Activated CD8-positive, alpha-beta memory T cell treated with anti-CD3 and anti-CD28 coated beads, Interleukin-2, amount 10 ng/mL, durations not matched to agents 7 days and 5 days (primary cell): ENCODE measurements at regions not wholly inside any gene's neighbourhood (a gene's known extent, or its start where the extent isn't known, plus 50 kb on each side); places are given as distances from the start of the nearest gene placed in this dataset.
A peak's percentile ranks its signal among the peaks of the same experiment; 100 is the strongest.

Experiments used
- ATAC-seq: fragments of 150-1000 bp; cut with Tn5 transposase; one replicate; pipeline ENCODE4 v1.10.0; 2021; ENCODE audit warnings: moderate library complexity
- CTCF ChIA-PET: fragments of 350-600 bp; sonication (Branson Sonifier 250); formaldehyde crosslinking; loops from one replicate; lab custom pipeline; 2021; ENCODE audit warnings: antibody characterized with exemption; lab: Charles Lee
- DNase-seq: peaks from one replicate; pipeline ENCODE4 v3.0.0-alpha.2; 2020
- H3K27ac Mint-ChIP-seq: one replicate; pipeline ENCODE4 v1.8.0; 2021; ENCODE audit warnings: mild to moderate bottlenecking, mixed read lengths
- H3K27me3 Mint-ChIP-seq: one replicate; pipeline ENCODE4 v1.8.0; 2021; ENCODE audit warnings: mixed read lengths
- H3K36me3 Mint-ChIP-seq: one replicate; pipeline ENCODE4 v1.8.0; 2021; ENCODE audit warnings: mild to moderate bottlenecking, mixed read lengths
- H3K4me1 Mint-ChIP-seq: one replicate; pipeline ENCODE4 v1.8.0; 2021; ENCODE audit warnings: mixed read lengths
- H3K4me3 Mint-ChIP-seq: one replicate; pipeline ENCODE4 v1.8.0; 2021; ENCODE audit warnings: mild to moderate bottlenecking, moderate library complexity, mixed read lengths
- H3K9me3 Mint-ChIP-seq: one replicate; pipeline ENCODE4 v1.8.0; 2022; ENCODE audit warnings: low read depth, mixed read lengths

DNA sequence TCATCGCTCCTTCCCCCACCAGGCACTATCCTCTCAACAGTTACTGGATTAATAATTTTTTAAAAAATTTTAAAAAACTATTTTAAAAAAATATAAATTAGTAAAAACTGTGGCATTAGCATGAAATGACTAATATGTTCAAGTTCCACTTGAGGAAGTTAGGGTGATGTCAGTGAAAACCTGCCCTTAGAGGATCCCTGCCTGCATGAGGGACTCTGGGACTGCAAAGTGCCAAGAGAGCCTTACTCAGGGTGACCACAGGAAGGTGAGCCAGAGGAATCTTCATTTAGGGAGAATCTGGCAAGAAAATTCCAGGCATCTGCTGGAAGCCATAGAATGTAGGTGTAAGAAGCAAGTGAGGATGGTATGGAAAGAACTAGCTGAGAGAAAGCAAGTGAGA lies 157.7 kb upstream of the BCL6 start:
- H3K9me3 Mint-ChIP-seq: peaks cover 2% of the 10 kb centered on the region
- H3K36me3 Mint-ChIP-seq: no peaks in the 10 kb centered on the region
- no peak for DNase-seq
- peaks cover 7% of the 10 kb centered on the region for H3K4me1 Mint-ChIP-seq
- H3K4me3 Mint-ChIP-seq: no peak overlapping the region
- ATAC-seq: no peak
- CTCF ChIA-PET: no interaction called here
- H3K27ac Mint-ChIP-seq: no peak overlapping the region
- H3K27me3 Mint-ChIP-seq: peaks cover 12% of the 10 kb centered on the region

GRCh38 chr3:187903697-187904096 lies 158.4 kb upstream of the BCL6 start:
- no peak for ATAC-seq
- peaks cover 7% of the 10 kb centered on the region for H3K4me1 Mint-ChIP-seq
- no peaks in the 10 kb centered on the region for H3K36me3 Mint-ChIP-seq
- H3K27me3 Mint-ChIP-seq: peaks cover 8% of the 10 kb centered on the region
- peaks cover 2% of the 10 kb centered on the region for H3K9me3 Mint-ChIP-seq
- no peak overlapping the region for H3K27ac Mint-ChIP-seq
- CTCF ChIA-PET: no interaction called here
- no peak overlapping the region for H3K4me3 Mint-ChIP-seq
- DNase-seq: no peak

DNA sequence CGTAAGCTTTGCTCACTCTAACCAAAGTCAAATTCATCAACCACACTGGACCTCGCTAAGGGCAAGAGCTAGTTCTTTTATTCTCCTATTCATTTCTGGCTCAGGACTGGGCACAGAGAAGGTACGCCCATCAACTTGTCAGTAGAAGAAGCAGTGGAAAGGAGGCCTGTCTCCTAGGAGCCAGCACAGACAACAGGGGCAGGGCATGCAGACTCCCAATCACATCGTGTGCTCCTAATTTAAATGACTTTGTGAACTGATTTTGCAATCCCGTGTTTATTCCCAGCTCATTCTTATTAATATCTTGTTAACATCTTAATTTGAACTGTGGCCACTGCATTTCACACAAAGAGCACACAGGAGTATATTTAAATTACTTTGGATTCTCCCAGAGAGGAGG lies 161.1 kb upstream of the BCL6 start:
- DNase-seq (no peak), ATAC-seq (no peak)
- Mint-ChIP-seq H3K27ac (no peak overlapping the region), H3K4me3 (no peak overlapping the region), H3K9me3 (peaks cover 2% of the 10 kb centered on the region), H3K4me1 (peaks cover 5% of the 10 kb centered on the region), H3K36me3 (peaks cover 2% of the 10 kb centered on the region), H3K27me3 (peaks cover 3% of the 10 kb centered on the region)
- CTCF ChIA-PET: interaction anchor here (2.3 kb wide), 1 partner anchor 166 kb away, joined by 8 read pairs; no protein-coding TSS in a partner anchor

DNA sequence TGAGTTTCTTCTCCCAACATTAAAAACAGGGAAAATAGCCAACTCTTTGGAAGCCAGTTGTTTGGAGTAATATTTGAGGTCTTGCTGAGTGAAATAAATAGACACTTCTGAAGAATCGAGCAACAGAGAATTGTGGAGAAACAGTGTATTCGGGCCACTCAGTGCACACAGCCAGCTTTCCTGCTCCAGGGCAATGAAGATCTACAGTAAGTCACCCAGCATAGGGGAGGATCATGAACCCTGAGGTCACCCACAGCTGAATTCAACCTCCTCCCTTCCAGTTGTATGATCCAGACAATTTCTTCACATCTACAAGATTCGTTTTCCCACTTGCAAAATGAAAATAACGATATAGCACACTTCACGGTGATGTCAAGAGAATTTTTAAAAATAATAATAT lies 161.7 kb upstream of the BCL6 start:
- H3K36me3 Mint-ChIP-seq: peaks cover 2% of the 10 kb centered on the region
- CTCF ChIA-PET: interaction anchor here (0.6 to 2.3 kb wide), 2 partner anchors 166 to 873 kb away, joined by 3 to 8 read pairs; no protein-coding TSS in a partner anchor
- peaks cover 1% of the 10 kb centered on the region for H3K4me1 Mint-ChIP-seq
- H3K9me3 Mint-ChIP-seq: peaks cover 2% of the 10 kb centered on the region
- DNase-seq (no peak), ATAC-seq (no peak)
- H3K27ac Mint-ChIP-seq: no peak overlapping the region
- H3K27me3 Mint-ChIP-seq: peaks cover 5% of the 10 kb centered on the region
- no peak overlapping the region for H3K4me3 Mint-ChIP-seq

DNA sequence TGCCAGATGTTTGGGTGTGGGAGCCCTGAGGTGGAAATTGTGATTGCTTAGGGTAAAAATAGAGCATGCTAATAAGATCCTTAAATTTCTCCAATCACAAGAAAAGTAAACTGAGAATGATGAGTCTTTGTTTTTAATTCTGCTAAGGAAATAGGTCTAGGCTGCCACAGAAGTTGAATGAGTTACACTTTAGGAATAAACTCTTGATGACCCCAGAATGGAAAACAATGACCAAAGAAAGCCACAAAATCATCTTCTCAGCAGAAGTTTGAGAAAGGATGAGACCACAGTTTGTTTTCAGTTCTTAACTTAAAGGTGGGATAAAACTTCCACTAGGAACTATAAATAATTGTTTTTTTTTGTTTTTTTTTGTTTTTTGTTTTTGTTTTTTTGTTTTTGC lies 164.6 kb upstream of the BCL6 start:
- no peak overlapping the region for H3K27ac Mint-ChIP-seq
- peaks cover 5% of the 10 kb centered on the region for H3K4me1 Mint-ChIP-seq
- peaks cover 5% of the 10 kb centered on the region for H3K36me3 Mint-ChIP-seq
- no peak for DNase-seq
- no peaks in the 10 kb centered on the region for H3K9me3 Mint-ChIP-seq
- H3K27me3 Mint-ChIP-seq: peaks cover 2% of the 10 kb centered on the region
- H3K4me3 Mint-ChIP-seq: no peak overlapping the region
- CTCF ChIA-PET: interaction anchor here (1.5 kb wide), 1 partner anchor 10 kb away, joined by 3 read pairs; no protein-coding TSS in a partner anchor
- no peak for ATAC-seq

DNA sequence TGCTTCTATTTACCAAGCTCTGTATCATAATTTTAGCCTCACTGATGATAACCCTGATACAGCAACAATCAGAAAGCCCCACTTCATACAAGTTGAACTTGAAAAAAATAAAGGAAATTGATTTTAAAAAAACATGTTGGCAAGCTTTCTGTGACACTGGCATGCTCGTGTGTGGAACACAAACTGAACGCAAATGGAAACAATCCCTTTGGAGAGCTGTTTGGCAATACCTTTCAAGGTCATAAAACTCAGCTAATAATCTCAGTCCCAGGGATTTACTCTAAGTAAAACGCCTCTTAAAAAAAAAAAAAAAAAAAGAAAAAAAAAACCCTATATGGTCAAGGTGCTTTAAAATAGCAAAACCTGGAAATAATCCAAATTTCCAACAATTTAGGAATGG lies 166.7 kb upstream of the BCL6 start:
- peaks cover 9% of the 10 kb centered on the region for H3K4me1 Mint-ChIP-seq

GRCh38 chr3:187913617-187914033 lies 168.4 kb upstream of the BCL6 start:
- CTCF ChIA-PET: no interaction called here
- Mint-ChIP-seq H3K36me3 (peaks cover 5% of the 10 kb centered on the region), H3K27me3 (peaks cover 12% of the 10 kb centered on the region), H3K27ac (no peak overlapping the region), H3K4me3 (no peak overlapping the region), H3K4me1 (peaks cover 22% of the 10 kb centered on the region), H3K9me3 (no peaks in the 10 kb centered on the region)
- DNase-seq (no peak), ATAC-seq (no peak)

More for the DNA sequence above, 166.7 kb upstream of the BCL6 start:
- Mint-ChIP-seq H3K4me3 (no peak overlapping the region), H3K27me3 (peaks cover 5% of the 10 kb centered on the region), H3K36me3 (peaks cover 5% of the 10 kb centered on the region), H3K27ac (no peak overlapping the region), H3K9me3 (no peaks in the 10 kb centered on the region)
- DNase-seq (no peak), ATAC-seq (no peak)
- CTCF ChIA-PET: no interaction called here

DNA sequence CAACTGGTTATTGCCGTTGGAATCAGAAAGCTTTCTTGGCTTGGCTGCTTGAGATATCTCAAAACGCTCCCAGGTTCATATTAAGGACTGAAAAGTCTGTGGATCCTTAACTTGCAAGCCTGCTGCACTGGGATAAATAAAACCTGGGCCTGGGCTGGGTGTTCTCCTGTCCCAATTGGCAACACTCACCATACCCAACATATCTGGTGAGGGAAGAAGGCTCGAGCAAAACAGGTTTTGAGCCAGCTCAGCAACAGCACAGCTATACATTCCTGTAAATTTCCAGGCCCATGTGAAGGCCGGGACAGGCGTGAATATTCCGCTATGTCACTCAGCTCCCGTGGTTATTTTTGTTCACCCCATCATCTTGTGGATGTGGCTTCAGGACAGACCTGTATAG lies 169.0 kb upstream of the BCL6 start:
- Mint-ChIP-seq H3K36me3 (peaks cover 5% of the 10 kb centered on the region), H3K4me1 (peaks cover 28% of the 10 kb centered on the region), H3K9me3 (no peaks in the 10 kb centered on the region), H3K27me3 (peaks cover 12% of the 10 kb centered on the region), H3K4me3 (no peak overlapping the region), H3K27ac (no peak overlapping the region)
- DNase-seq: no peak
- ATAC-seq: no peak
- CTCF ChIA-PET: no interaction called here

DNA sequence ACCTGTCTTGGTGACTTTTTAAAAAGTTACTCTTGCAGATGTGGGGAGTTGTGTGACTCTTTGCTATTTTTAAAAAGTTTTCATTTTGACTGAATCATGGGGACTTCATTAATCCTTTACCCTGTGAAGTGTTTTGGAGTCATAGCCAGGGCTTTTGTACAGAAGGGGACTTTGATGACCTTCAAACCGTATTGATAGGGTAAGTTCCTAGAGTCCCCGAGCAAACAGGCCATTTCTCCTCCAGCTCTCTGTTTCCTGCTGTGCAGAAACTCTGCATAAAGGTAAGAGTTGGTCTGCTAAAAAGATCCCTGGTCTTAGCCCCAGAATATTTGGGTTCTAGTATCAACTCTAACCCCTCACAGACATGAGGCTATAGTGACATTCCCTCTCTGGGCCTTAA lies 170.8 kb upstream of the BCL6 start:
- Mint-ChIP-seq H3K4me1 (peaks cover 43% of the 10 kb centered on the region), H3K27me3 (peaks cover 23% of the 10 kb centered on the region)
- CTCF ChIA-PET: no interaction called here

DNA sequence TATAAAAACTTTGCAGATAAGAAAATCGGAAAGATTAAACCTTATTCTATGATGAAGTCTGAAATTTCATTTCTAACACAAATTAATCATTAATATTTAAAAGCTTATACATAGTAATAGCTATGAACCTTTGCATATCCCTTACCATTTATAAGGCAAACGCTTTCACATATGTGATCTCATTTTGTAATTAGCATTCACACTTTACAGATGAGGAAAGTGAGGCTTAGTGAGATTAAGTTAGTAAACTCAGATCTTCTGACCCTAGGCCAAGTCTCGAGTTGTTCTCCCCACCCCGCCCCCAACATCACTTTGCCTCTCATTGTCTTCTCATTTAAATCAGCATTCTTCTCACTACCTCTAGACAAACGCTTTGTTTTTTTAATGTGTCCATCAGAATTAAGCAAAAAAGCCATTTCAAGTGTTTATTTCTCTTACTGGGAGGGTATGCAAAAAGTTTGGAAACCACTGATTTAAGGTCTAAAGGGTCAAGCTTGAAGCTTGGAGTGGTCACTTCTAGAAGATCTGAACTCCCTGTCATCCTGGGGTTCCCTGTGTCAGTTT lies 172.9 kb upstream of the BCL6 start:
- ATAC-seq: no peak
- no peak for DNase-seq
- Mint-ChIP-seq H3K27ac (peak overlapping the region; percentile 84), H3K4me3 (no peak overlapping the region), H3K36me3 (peaks cover 3% of the 10 kb centered on the region), H3K9me3 (no peaks in the 10 kb centered on the region), H3K4me1 (peaks cover 57% of the 10 kb centered on the region), H3K27me3 (peaks cover 34% of the 10 kb centered on the region)
- CTCF ChIA-PET: interaction anchor here (0.7 to 2.3 kb wide), 7 partner anchors 79 to 179 kb away, joined by 3 to 6 read pairs (median 4); no protein-coding TSS in a partner anchor

More for the DNA sequence above, 170.8 kb upstream of the BCL6 start:
- no peaks in the 10 kb centered on the region for H3K9me3 Mint-ChIP-seq
- peaks cover 5% of the 10 kb centered on the region for H3K36me3 Mint-ChIP-seq
- no peak overlapping the region for H3K27ac Mint-ChIP-seq
- no peak for ATAC-seq
- no peak overlapping the region for H3K4me3 Mint-ChIP-seq
- no peak for DNase-seq

DNA sequence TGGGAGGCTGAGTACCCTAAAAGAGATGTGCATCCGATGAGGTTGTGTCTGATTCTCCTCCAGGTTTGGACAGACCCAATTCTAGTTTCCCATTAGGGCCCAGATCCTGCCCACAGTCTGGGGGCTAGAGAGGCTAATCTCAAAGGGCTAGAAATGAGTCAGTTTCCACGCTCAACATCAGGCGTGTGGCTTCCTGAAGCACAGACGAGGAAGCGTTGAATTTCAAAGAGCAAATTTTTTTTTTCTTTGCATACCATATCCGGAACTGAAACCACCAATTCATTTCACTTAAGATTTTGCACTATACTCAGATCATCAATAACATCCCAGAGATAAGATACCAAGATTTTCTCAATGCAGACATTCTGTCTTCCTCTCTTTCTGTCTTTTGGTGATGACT lies 173.8 kb upstream of the BCL6 start:
- Mint-ChIP-seq H3K36me3 (peaks cover 11% of the 10 kb centered on the region), H3K4me3 (peak overlapping the region; percentile 66), H3K27ac (peak overlapping the region; percentile 84), H3K4me1 (peaks cover 57% of the 10 kb centered on the region), H3K27me3 (peaks cover 35% of the 10 kb centered on the region), H3K9me3 (no peaks in the 10 kb centered on the region)
- DNase-seq: peak; percentile 84
- CTCF ChIA-PET: interaction anchor here (0.7 to 2.3 kb wide), 3 partner anchors 119 to 180 kb away, joined by 3 to 6 read pairs (median 5); no protein-coding TSS in a partner anchor
- ATAC-seq: peak; percentile 87

DNA sequence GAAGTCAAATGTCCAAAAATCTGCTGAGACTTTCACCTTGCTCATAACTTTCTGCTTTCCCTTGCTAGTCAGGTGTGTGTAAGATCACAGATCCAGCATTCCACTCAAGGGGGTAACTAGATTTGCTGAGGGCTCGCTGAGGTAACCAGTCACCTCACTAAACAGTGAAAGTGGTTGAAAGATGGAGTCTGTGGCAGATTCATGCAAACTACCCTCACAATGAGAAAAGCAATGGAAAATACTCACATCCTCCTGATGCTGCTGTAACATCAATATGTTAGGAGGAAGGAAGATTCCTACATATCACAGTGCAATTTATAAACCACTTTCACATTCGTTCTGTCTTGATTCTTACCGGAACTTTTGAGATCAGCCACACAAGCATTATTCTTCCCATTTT lies 174.3 kb upstream of the BCL6 start:
- CTCF ChIA-PET: no interaction called here
- DNase-seq: peak; percentile 49

DNA sequence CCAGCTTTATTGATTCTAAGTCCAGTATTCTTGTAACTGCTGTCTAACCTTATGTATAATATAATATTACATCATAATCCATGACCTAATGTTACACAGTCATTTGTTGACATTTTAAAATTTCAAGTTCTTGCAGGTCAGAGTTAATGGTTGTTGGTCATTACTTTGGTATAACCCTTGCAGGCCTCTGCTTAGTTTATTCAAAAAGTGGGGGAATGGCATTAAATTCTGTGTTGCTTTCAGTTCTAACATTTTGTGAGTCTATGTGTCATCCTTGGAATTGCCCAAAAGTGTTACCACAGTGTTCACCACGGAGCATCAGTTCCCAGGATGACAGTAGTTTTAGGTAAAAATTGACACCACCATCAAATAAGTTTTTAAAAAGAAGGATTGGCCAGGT lies 174.8 kb upstream of the BCL6 start:
- CTCF ChIA-PET: interaction anchor here (1.1 kb wide), 1 partner anchor 10 kb away, joined by 3 read pairs; no protein-coding TSS in a partner anchor
- peaks cover 4% of the 10 kb centered on the region for H3K9me3 Mint-ChIP-seq
- H3K27ac Mint-ChIP-seq: peak overlapping the region; percentile 84
- no peak for DNase-seq
- peaks cover 36% of the 10 kb centered on the region for H3K27me3 Mint-ChIP-seq
- peaks cover 19% of the 10 kb centered on the region for H3K36me3 Mint-ChIP-seq
- ATAC-seq: no peak
- peak overlapping the region; percentile 66 for H3K4me3 Mint-ChIP-seq
- peaks cover 57% of the 10 kb centered on the region for H3K4me1 Mint-ChIP-seq

More for the DNA sequence above, 174.3 kb upstream of the BCL6 start:
- Mint-ChIP-seq H3K36me3 (peaks cover 15% of the 10 kb centered on the region), H3K9me3 (peaks cover under 1% of the 10 kb centered on the region), H3K27me3 (peaks cover 36% of the 10 kb centered on the region), H3K27ac (peak overlapping the region; percentile 84), H3K4me1 (peaks cover 57% of the 10 kb centered on the region), H3K4me3 (peak overlapping the region; percentile 66)
- peak; percentile 50 for ATAC-seq

DNA sequence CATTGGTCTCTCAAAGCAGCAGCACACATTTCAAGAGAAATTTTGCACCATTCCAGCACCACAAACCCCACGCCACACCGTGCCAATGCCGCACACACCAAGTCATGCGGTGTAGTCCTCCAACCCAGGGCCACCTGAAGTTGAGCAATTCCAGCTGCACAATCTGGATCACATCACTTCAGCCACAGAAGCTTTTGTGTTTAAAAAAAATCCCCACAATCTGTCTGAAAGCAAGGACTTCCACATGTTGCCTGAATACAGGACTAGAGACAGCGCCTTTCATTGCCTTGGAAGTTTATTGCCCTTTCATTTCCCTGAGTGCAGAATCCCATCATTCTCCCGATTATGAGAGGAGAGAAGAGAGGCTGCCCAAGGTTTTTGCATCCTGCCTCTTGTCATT lies 175.6 kb upstream of the BCL6 start:
- CTCF ChIA-PET: interaction anchor here (0.6 to 1.1 kb wide), 3 partner anchors 10 to 326 kb away, joined by 3 read pairs; no protein-coding TSS in a partner anchor
- no peak for DNase-seq
- Mint-ChIP-seq H3K27ac (no peak overlapping the region), H3K27me3 (peaks cover 39% of the 10 kb centered on the region), H3K36me3 (peaks cover 26% of the 10 kb centered on the region), H3K4me1 (peaks cover 57% of the 10 kb centered on the region), H3K9me3 (peaks cover 9% of the 10 kb centered on the region), H3K4me3 (no peak overlapping the region)
- ATAC-seq: no peak
